ENCODE measurements at regions not wholly inside any gene's neighbourhood (a gene's known extent, or its start where the extent isn't known, plus 50 kb on each side); places are given as distances from the start of the nearest gene placed in this dataset.

- H3K79me2 ChIP-seq (ENCODE audit: control insufficient read depth, insufficient read depth, low read length, poor library complexity) = no peaks in the 10 kb centered on the region
- no peak overlapping the region for H3K27ac ChIP-seq (ENCODE audit: low read depth, low read length)
- DNase-seq = no peak
- no peaks in the 10 kb centered on the region for H3K4me1 ChIP-seq (ENCODE audit: control insufficient read depth in 1 of 2, insufficient read depth in 2 of 2, low read length in 2 of 2)
- H3K23ac ChIP-seq (ENCODE audit: low read length) = no peak overlapping the region
- WGBS (ENCODE audit: extremely low coverage, insufficient coverage, insufficient read length) = no CpG with 5 or more reads among the region's 3 CpGs
- H3K27me3 ChIP-seq (ENCODE audit: insufficient read depth, low read length) = no peaks in the 10 kb centered on the region
- H3K9ac ChIP-seq (ENCODE audit: low read length) = no peak overlapping the region
- no peaks in the 10 kb centered on the region for H3K36me3 ChIP-seq (ENCODE audit: control insufficient read depth in 1 of 2, insufficient read depth in 2 of 2, low read length in 2 of 2)
- no peaks in the 10 kb centered on the region for H3K9me3 ChIP-seq (ENCODE audit: insufficient read depth, low read depth, low read length)
- no peak overlapping the region for H2AK5ac ChIP-seq (ENCODE audit: low read length)
- no peak overlapping the region for H3K4ac ChIP-seq (ENCODE audit: low read depth, low read length)
- no peak overlapping the region for H4K91ac ChIP-seq (ENCODE audit: low read depth, low read length)
- H4K8ac ChIP-seq (ENCODE audit: low read depth, low read length) = no peak overlapping the region
- no peak overlapping the region for H2AFZ ChIP-seq (ENCODE audit: insufficient read depth, low read length, poor library complexity)
- H3K79me1 ChIP-seq (ENCODE audit: low read length) = no peaks in the 10 kb centered on the region
- H3K18ac ChIP-seq (ENCODE audit: low read length) = no peak overlapping the region
- no peak overlapping the region for H2BK12ac ChIP-seq (ENCODE audit: low read length)
- H3K4me2 ChIP-seq (ENCODE audit: low read length) = no peak overlapping the region
- no peak overlapping the region for H2BK120ac ChIP-seq (ENCODE audit: insufficient read depth, low read length, poor library complexity)
- H3K4me3 ChIP-seq (ENCODE audit: low read depth, low read length) = no peak overlapping the region
- H4K12ac ChIP-seq (ENCODE audit: low read depth, low read length) = no peak overlapping the region
- no peak overlapping the region for H3K14ac ChIP-seq (ENCODE audit: low read length)
- no peak overlapping the region for H2BK5ac ChIP-seq (ENCODE audit: low read depth, low read length, poor library complexity)
These were observed 499.1 kb upstream of the TMPRSS15 start for GRCh38 chr21:18902660-18903059.

GRCh38 chr21:18907076-18907475 is 503.5 kb upstream of the TMPRSS15 start:
- Histone ChIP-seq H4K12ac (ENCODE audit: low read depth, low read length) (no peak overlapping the region), H3K4me2 (ENCODE audit: low read length) (no peak overlapping the region), H4K8ac (ENCODE audit: low read depth, low read length) (no peak overlapping the region), H3K79me1 (ENCODE audit: low read length) (no peaks in the 10 kb centered on the region), H2AK5ac (ENCODE audit: low read length) (no peak overlapping the region), H3K36me3 (ENCODE audit: control insufficient read depth in 1 of 2, insufficient read depth in 2 of 2, low read length in 2 of 2) (no peaks in the 10 kb centered on the region), H3K23ac (ENCODE audit: low read length) (no peak overlapping the region), H3K9me3 (ENCODE audit: insufficient read depth, low read depth, low read length) (no peaks in the 10 kb centered on the region), H3K18ac (ENCODE audit: low read length) (no peak overlapping the region), H3K9ac (ENCODE audit: low read length) (no peak overlapping the region), H3K27me3 (ENCODE audit: insufficient read depth, low read length) (no peaks in the 10 kb centered on the region), H2BK120ac (ENCODE audit: insufficient read depth, low read length, poor library complexity) (no peak overlapping the region), H2AFZ (ENCODE audit: insufficient read depth, low read length, poor library complexity) (no peak overlapping the region), H2BK12ac (ENCODE audit: low read length) (no peak overlapping the region), H3K79me2 (ENCODE audit: control insufficient read depth, insufficient read depth, low read length, poor library complexity) (no peaks in the 10 kb centered on the region), H4K91ac (ENCODE audit: low read depth, low read length) (no peak overlapping the region), H3K14ac (ENCODE audit: low read length) (no peak overlapping the region), H3K4me3 (ENCODE audit: low read depth, low read length) (no peak overlapping the region), H3K4me1 (ENCODE audit: control insufficient read depth in 1 of 2, insufficient read depth in 2 of 2, low read length in 2 of 2) (no peaks in the 10 kb centered on the region), H2BK5ac (ENCODE audit: low read depth, low read length, poor library complexity) (no peak overlapping the region), H3K27ac (ENCODE audit: low read depth, low read length) (no peak overlapping the region), H3K4ac (ENCODE audit: low read depth, low read length) (no peak overlapping the region)
- no peak for DNase-seq
- WGBS (ENCODE audit: extremely low coverage, insufficient coverage, insufficient read length) = no CpG with 5 or more reads among the region's 2 CpGs

GRCh38 chr21:18908641-18909040 is 505.1 kb upstream of the TMPRSS15 start:
- H3K4me2 ChIP-seq (ENCODE audit: low read length) = no peak overlapping the region
- no peak overlapping the region for H3K14ac ChIP-seq (ENCODE audit: low read length)
- H3K79me2 ChIP-seq (ENCODE audit: control insufficient read depth, insufficient read depth, low read length, poor library complexity) = no peaks in the 10 kb centered on the region
- H3K79me1 ChIP-seq (ENCODE audit: low read length) = no peaks in the 10 kb centered on the region
- no peak overlapping the region for H3K27ac ChIP-seq (ENCODE audit: low read depth, low read length)
- no peak overlapping the region for H4K8ac ChIP-seq (ENCODE audit: low read depth, low read length)
- H4K91ac ChIP-seq (ENCODE audit: low read depth, low read length) = no peak overlapping the region
- no peak overlapping the region for H3K18ac ChIP-seq (ENCODE audit: low read length)
- WGBS (ENCODE audit: extremely low coverage, insufficient coverage, insufficient read length) = no CpG with 5 or more reads among the region's 4 CpGs
- no peak overlapping the region for H3K9ac ChIP-seq (ENCODE audit: low read length)
- H2BK12ac ChIP-seq (ENCODE audit: low read length) = no peak overlapping the region
- no peak for DNase-seq
- H2AFZ ChIP-seq (ENCODE audit: insufficient read depth, low read length, poor library complexity) = no peak overlapping the region
- H2AK5ac ChIP-seq (ENCODE audit: low read length) = no peak overlapping the region
- no peaks in the 10 kb centered on the region for H3K36me3 ChIP-seq (ENCODE audit: control insufficient read depth in 1 of 2, insufficient read depth in 2 of 2, low read length in 2 of 2)
- no peak overlapping the region for H3K23ac ChIP-seq (ENCODE audit: low read length)
- no peaks in the 10 kb centered on the region for H3K9me3 ChIP-seq (ENCODE audit: insufficient read depth, low read depth, low read length)
- H2BK120ac ChIP-seq (ENCODE audit: insufficient read depth, low read length, poor library complexity) = no peak overlapping the region
- H2BK5ac ChIP-seq (ENCODE audit: low read depth, low read length, poor library complexity) = no peak overlapping the region
- no peaks in the 10 kb centered on the region for H3K4me1 ChIP-seq (ENCODE audit: control insufficient read depth in 1 of 2, insufficient read depth in 2 of 2, low read length in 2 of 2)
- no peaks in the 10 kb centered on the region for H3K27me3 ChIP-seq (ENCODE audit: insufficient read depth, low read length)
- no peak overlapping the region for H3K4me3 ChIP-seq (ENCODE audit: low read depth, low read length)
- no peak overlapping the region for H4K12ac ChIP-seq (ENCODE audit: low read depth, low read length)
- H3K4ac ChIP-seq (ENCODE audit: low read depth, low read length) = no peak overlapping the region

GRCh38 chr21:18913914-18914313 is 510.3 kb upstream of the TMPRSS15 start:
- no peak overlapping the region for H2BK12ac ChIP-seq (ENCODE audit: low read length)
- no peaks in the 10 kb centered on the region for H3K27me3 ChIP-seq (ENCODE audit: insufficient read depth, low read length)
- no peak overlapping the region for H2AK5ac ChIP-seq (ENCODE audit: low read length)
- H3K4me1 ChIP-seq (ENCODE audit: control insufficient read depth in 1 of 2, insufficient read depth in 2 of 2, low read length in 2 of 2) = no peaks in the 10 kb centered on the region
- H3K23ac ChIP-seq (ENCODE audit: low read length) = no peak overlapping the region
- no peak overlapping the region for H2AFZ ChIP-seq (ENCODE audit: insufficient read depth, low read length, poor library complexity)
- no peak overlapping the region for H3K4ac ChIP-seq (ENCODE audit: low read depth, low read length)
- H4K91ac ChIP-seq (ENCODE audit: low read depth, low read length) = no peak overlapping the region
- H3K9ac ChIP-seq (ENCODE audit: low read length) = no peak overlapping the region
- no peak overlapping the region for H4K8ac ChIP-seq (ENCODE audit: low read depth, low read length)
- no peaks in the 10 kb centered on the region for H3K79me2 ChIP-seq (ENCODE audit: control insufficient read depth, insufficient read depth, low read length, poor library complexity)
- no peaks in the 10 kb centered on the region for H3K79me1 ChIP-seq (ENCODE audit: low read length)
- H3K18ac ChIP-seq (ENCODE audit: low read length) = no peak overlapping the region
- no peak overlapping the region for H2BK120ac ChIP-seq (ENCODE audit: insufficient read depth, low read length, poor library complexity)
- H2BK5ac ChIP-seq (ENCODE audit: low read depth, low read length, poor library complexity) = no peak overlapping the region
- no peak overlapping the region for H3K27ac ChIP-seq (ENCODE audit: low read depth, low read length)
- H3K14ac ChIP-seq (ENCODE audit: low read length) = no peak overlapping the region
- H4K12ac ChIP-seq (ENCODE audit: low read depth, low read length) = no peak overlapping the region
- no peaks in the 10 kb centered on the region for H3K36me3 ChIP-seq (ENCODE audit: control insufficient read depth in 1 of 2, insufficient read depth in 2 of 2, low read length in 2 of 2)
- DNase-seq = no peak
- no CpG with 5 or more reads among the region's 4 CpGs for WGBS (ENCODE audit: extremely low coverage, insufficient coverage, insufficient read length)
- H3K9me3 ChIP-seq (ENCODE audit: insufficient read depth, low read depth, low read length) = no peaks in the 10 kb centered on the region
- no peak overlapping the region for H3K4me2 ChIP-seq (ENCODE audit: low read length)
- H3K4me3 ChIP-seq (ENCODE audit: low read depth, low read length) = no peak overlapping the region
